Stimulated activated CD4-positive, alpha-beta T cell treated with anti-CD3 and anti-CD28 coated beads, Interleukin-15, amount 100 ng/mL, for 48 hours (primary cell): ENCODE measurements at regions not wholly inside any gene's neighbourhood (a gene's known extent, or its start where the extent isn't known, plus 50 kb on each side); places are given as distances from the start of the nearest gene placed in this dataset.

ENCODE experiments used
- DNase-seq, 2 donors: peaks; one replicate each; pipeline ENCODE4 v3.0.0-alpha.2; 2020; ENCODE audit warnings: low read depth in 2 of 2

- no peak for DNase-seq
Observed at GRCh38 chr1:96996001-96996400, 274.4 kb downstream of the PTBP2 start.

GRCh38 chr1:96997717-96998116, 276.1 kb downstream of the PTBP2 start:
- DNase-seq = no peak

GRCh38 chr1:96998466-96998865, 276.9 kb downstream of the PTBP2 start:
- no peak for DNase-seq

- no peak for DNase-seq
Observed at GRCh38 chr1:96999191-96999590, 277.6 kb downstream of the PTBP2 start.

- no peak for DNase-seq
Observed at GRCh38 chr1:97004054-97004453, 282.5 kb downstream of the PTBP2 start.

GRCh38 chr1:97004743-97005142, 283.2 kb downstream of the PTBP2 start:
- no peak for DNase-seq

GRCh38 chr1:97006044-97006661, 284.6 kb downstream of the PTBP2 start:
- no peak for DNase-seq

- no peak for DNase-seq
Observed at GRCh38 chr1:97007840-97008604, 286.4 kb downstream of the PTBP2 start.

- no peak for DNase-seq
Observed at GRCh38 chr1:97010566-97011264, 289.1 kb downstream of the PTBP2 start.

GRCh38 chr1:97013136-97013535, 291.6 kb downstream of the PTBP2 start:
- DNase-seq = no peak

- no peak for DNase-seq
Observed at GRCh38 chr1:97013941-97014340, 292.4 kb downstream of the PTBP2 start.

GRCh38 chr1:97014426-97014825, 292.8 kb downstream of the PTBP2 start:
- no peak for DNase-seq

GRCh38 chr1:97017895-97018294, 296.3 kb downstream of the PTBP2 start:
- DNase-seq = no peak
